Fibroblast of the aortic adventitia (primary cell): ENCODE measurements at regions not wholly inside any gene's neighbourhood (a gene's known extent, or its start where the extent isn't known, plus 50 kb on each side); places are given as distances from the start of the nearest gene placed in this dataset.

Source experiments
- DNase-seq: peaks from one replicate; pipeline ENCODE4 v3.0.0-alpha.2; 2010; ENCODE audit warnings: low read depth
- H3K4me3 ChIP-seq: 2 replicates; pipeline ENCODE4 v1.5.1; 2011; ENCODE audit warnings: low read depth, mild to moderate bottlenecking, control low read depth, low read length, moderate library complexity
- TF ChIP-seq, protein P1 (sequence below): IDR thresholded peaks from 2 replicates; pipeline ENCODE4 v1.5.1; 2011; ENCODE audit warnings: mild to moderate bottlenecking, low read length, control low read depth, inconsistent platforms; ENCODE audit not compliant: insufficient read depth

DNA sequence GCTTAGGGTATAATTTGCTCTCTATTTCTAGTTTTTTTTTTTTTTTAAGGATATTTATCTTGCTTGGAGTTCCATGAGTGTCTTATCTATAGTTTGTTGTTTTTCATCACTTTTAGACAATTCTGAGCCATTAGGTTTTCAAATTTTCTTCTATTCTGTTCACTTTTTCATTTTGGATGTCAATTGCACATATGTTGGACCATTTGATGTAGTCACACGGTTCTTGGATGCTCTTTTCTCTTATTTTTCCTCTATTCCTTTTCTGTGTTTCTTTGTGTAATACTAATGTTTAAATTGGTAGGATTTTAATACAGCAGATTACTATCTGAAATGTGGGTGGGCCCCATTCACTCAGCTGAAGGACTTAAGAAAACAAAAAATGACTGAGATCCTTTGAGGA is 292.6 kb downstream of the CALCRL start:
- H3K4me3 ChIP-seq = no peak overlapping the region
- TF ChIP-seq, protein P1, sequence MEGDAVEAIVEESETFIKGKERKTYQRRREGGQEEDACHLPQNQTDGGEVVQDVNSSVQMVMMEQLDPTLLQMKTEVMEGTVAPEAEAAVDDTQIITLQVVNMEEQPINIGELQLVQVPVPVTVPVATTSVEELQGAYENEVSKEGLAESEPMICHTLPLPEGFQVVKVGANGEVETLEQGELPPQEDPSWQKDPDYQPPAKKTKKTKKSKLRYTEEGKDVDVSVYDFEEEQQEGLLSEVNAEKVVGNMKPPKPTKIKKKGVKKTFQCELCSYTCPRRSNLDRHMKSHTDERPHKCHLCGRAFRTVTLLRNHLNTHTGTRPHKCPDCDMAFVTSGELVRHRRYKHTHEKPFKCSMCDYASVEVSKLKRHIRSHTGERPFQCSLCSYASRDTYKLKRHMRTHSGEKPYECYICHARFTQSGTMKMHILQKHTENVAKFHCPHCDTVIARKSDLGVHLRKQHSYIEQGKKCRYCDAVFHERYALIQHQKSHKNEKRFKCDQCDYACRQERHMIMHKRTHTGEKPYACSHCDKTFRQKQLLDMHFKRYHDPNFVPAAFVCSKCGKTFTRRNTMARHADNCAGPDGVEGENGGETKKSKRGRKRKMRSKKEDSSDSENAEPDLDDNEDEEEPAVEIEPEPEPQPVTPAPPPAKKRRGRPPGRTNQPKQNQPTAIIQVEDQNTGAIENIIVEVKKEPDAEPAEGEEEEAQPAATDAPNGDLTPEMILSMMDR = no peak
- DNase-seq = no peak

DNA sequence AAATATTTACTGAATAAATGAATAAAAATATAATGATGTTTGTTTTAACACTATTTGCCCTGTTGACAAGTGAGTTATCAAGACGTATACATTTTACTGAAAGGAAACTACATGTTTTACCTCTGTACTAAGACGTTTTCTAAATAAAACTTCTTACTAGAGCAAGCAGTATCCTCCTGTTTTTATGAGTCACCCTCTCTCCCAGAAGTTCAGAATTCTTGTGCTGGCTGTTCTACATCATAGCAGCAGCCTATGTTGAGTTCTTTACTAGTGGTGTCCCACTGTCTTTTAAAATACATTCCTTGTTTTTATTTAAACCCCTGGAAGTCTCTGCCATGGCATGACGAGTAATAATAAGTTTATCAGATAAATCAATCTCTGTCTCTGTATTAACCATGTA is 297.4 kb downstream of the CALCRL start:
- no peak overlapping the region for H3K4me3 ChIP-seq
- peak; percentile 37 for DNase-seq
- TF ChIP-seq, protein P1 = no peak

DNA sequence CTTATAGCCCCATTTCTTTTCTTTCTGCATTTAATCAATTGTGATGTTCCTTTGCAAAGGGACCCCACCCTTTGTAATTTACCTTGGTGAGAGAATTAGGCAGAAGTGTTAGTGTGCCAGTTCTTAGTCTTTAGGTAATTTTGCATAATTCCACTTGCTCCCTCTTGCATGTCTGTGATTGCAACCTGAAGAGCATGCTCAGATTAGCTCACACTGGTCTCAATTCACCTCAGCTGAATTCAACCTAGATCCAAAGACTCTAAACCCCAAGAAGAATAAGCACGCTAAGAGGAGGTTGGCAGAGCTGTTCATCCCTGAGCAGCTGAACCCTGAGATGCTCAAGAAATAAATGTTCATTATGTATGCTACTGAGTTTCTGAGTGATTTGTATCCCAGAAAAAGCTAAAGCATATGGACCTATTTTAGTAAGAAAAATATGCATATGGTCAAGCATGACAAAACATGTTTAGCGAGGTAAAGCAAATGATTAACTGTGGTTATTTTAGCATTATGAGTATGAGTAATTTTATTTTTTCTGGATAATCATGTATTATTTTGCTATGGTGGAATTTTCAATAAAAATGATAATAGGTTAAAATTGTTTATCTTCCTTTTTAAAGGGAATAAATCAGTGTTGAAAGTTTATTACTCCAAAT is 299.2 kb upstream of the ZSWIM2 start:
- no peak for DNase-seq
- TF ChIP-seq, protein P1 = no peak
- H3K4me3 ChIP-seq = no peak overlapping the region

DNA sequence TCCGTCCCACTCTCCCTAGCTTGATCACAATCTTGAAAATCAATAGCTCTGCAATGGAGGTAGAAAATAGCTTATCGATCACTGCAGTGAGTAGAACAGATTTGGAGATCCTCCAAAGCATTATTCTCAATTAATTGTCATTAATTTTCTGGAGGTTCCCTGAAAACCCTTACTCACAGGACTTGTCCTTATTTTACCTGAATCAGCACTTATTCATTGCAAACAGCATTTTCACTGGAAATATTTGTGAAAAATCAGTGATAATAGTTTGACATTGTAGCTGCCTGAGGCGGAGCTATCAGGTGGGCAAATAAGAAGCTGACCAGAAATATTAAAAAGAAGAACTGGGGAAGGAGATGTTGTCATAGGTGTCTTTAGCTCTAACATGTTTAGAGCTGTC is 294.6 kb upstream of the ZSWIM2 start:
- no peak overlapping the region for H3K4me3 ChIP-seq
- DNase-seq = no peak
- TF ChIP-seq, protein P1 = no peak

DNA sequence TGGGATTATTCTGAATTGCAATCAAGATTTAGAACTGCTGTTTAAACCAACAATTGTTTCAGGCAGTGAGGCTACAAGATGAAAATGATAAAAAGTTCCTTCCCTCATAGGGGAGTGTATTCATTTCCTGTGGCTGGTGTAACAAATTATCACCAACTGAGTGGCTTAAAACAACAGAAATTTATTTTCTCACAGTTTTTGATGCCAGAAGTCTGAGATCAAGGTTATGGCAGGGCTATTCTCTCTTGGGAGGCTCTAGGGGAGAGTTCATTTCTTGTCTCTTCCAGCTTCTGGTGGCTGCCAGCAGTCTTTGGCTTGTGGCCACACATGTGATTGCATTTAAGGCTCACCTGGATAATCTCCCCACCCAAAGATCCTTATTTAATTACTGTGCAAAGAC is 290.5 kb upstream of the ZSWIM2 start:
- DNase-seq = no peak
- H3K4me3 ChIP-seq = no peak overlapping the region
- TF ChIP-seq, protein P1 = no peak

DNA sequence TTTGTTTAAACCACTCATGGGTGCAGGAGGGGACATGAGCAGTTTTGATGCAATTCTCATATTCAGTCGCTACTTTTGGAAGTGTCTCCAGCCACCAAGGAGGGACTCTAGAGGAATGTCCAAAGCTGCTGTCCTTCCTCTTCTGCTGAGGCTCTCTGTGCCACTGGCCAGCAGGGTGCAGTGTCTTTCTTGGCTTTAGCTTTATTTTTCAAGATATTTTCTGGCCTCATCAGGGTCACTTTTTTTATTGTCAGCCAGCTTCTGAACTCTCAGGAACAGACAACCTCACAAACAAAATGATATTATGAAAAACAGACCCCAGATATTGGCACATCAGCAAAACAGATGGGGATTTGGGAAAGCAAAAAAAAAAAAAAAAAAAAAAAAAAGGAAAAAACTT is 289.3 kb upstream of the ZSWIM2 start:
- DNase-seq = peak; percentile 54
- H3K4me3 ChIP-seq = no peak overlapping the region
- TF ChIP-seq, protein P1 = peak; percentile 83

DNA sequence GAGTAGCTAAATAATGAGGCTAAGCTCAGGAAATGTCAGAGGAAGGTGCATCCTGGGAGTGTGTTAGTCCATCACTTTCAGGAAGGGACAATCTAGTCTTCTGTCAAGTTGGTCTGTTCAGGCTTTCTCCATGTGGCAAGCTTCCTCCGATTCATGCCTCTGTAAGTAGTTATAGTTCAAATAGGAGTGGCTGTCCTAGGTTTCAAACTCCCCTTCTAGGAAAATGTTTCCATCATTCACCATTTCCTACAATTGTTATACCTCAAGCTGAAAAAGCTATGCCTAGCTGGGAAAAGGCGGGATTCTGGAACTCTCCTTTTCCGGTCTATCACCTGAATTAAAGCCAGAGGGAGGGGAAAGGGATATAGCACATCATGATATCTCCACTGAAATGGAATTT is 287.7 kb upstream of the ZSWIM2 start:
- H3K4me3 ChIP-seq = no peak overlapping the region
- no peak for DNase-seq
- TF ChIP-seq, protein P1 = no peak
